ENCODE measurements at regions not wholly inside any gene's neighbourhood (a gene's known extent, or its start where the extent isn't known, plus 50 kb on each side); places are given as distances from the start of the nearest gene placed in this dataset.
"Not testable (repeated sequence)": the region's sequence is repeated elsewhere in the genome, so short reads cannot be mapped to it uniquely, and the experiment has no call there.

DNA sequence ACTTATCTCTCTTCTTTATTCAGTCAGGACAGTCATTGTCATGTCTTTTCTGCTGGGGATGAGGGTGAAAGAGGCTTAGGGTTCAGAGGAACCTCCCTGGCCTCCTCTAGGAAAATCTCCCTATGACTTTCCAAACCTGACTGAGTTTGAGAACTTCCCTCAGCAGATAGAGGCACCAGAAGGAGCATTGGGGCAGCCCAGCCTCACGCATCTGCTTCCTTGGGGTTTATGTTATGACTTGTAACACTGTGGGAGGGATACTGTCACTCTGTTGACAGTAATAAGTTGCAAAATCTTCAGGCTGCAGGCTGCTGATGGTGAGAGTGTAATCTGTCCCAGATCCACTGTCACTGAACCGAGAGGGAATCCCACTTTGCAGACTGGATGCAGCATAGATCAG lies 4842.6 kb upstream of the OR11H1 start:
- TF ChIP-seq, protein P1, sequence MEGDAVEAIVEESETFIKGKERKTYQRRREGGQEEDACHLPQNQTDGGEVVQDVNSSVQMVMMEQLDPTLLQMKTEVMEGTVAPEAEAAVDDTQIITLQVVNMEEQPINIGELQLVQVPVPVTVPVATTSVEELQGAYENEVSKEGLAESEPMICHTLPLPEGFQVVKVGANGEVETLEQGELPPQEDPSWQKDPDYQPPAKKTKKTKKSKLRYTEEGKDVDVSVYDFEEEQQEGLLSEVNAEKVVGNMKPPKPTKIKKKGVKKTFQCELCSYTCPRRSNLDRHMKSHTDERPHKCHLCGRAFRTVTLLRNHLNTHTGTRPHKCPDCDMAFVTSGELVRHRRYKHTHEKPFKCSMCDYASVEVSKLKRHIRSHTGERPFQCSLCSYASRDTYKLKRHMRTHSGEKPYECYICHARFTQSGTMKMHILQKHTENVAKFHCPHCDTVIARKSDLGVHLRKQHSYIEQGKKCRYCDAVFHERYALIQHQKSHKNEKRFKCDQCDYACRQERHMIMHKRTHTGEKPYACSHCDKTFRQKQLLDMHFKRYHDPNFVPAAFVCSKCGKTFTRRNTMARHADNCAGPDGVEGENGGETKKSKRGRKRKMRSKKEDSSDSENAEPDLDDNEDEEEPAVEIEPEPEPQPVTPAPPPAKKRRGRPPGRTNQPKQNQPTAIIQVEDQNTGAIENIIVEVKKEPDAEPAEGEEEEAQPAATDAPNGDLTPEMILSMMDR (IDR thresholded peaks at IDR 0.05), result not testable (repeated sequence)
- TF ChIP-seq POLR2A (IDR thresholded peaks at IDR 0.05), result not testable (repeated sequence)

All from body of pancreas (tissue), 4 donors.